Type B pancreatic cell (in vitro differentiated cells): ENCODE measurements at regions not wholly inside any gene's neighbourhood (a gene's known extent, or its start where the extent isn't known, plus 50 kb on each side); places are given as distances from the start of the nearest gene placed in this dataset.

Experiments
- DNase-seq: peaks from one replicate; pipeline ENCODE4 v3.0.0; 2021; ENCODE audit warnings: mixed read lengths; ENCODE audit not compliant: unreplicated experiment; ENCODE audit errors: extremely low spot score
- H3K27ac Mint-ChIP-seq: 2 replicates; pipeline ENCODE4 v1.8.0; 2021; ENCODE audit warnings: mild to moderate bottlenecking, mixed read lengths
- H3K27me3 Mint-ChIP-seq: 2 replicates; pipeline ENCODE4 v1.8.0; 2021; ENCODE audit warnings: mixed read lengths
- H3K36me3 Mint-ChIP-seq: 2 replicates; pipeline ENCODE4 v1.8.0; 2021; ENCODE audit warnings: mixed read lengths
- H3K4me1 Mint-ChIP-seq: one replicate; pipeline ENCODE4 v1.8.0; 2021; ENCODE audit warnings: mixed read lengths; ENCODE audit not compliant: unreplicated experiment
- H3K4me3 Mint-ChIP-seq: 2 replicates; pipeline ENCODE4 v1.8.0; 2021; ENCODE audit warnings: mild to moderate bottlenecking, mixed read lengths
- H3K9me3 Mint-ChIP-seq: 2 replicates; pipeline ENCODE4 v1.8.0; 2021; ENCODE audit warnings: mixed read lengths
- TF ChIP-seq, protein P1 (sequence below): fragments of 200-600 bp; sonication (generic); conservative IDR thresholded peaks from 2 replicates; pipeline ENCODE4 v1.5.0; 2021; ENCODE audit warnings: antibody characterized with exemption, mild to moderate bottlenecking

DNA sequence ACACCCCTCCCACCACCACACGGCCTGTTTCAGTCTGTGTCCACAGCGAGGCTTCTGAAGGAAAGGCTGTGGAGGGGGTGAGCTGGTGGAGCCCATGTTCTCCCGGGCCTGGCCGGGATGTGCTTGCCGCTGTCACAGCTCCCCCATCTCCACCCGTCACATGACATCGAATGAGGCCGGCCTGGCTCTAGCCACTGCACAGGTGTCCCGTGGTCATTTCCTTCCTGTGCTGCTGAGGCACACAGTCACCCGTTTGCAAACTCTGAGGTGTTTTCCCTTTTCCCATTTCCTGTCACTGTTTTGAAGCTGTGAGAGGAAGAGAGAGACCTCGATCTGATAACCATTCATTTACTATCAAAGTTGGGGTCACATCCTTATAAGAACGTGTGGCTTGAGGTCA, 55.7 kb upstream of the CLDN5 start:
- no peaks in the 10 kb centered on the region for H3K27me3 Mint-ChIP-seq
- no peak overlapping the region for H3K4me3 Mint-ChIP-seq

DNA sequence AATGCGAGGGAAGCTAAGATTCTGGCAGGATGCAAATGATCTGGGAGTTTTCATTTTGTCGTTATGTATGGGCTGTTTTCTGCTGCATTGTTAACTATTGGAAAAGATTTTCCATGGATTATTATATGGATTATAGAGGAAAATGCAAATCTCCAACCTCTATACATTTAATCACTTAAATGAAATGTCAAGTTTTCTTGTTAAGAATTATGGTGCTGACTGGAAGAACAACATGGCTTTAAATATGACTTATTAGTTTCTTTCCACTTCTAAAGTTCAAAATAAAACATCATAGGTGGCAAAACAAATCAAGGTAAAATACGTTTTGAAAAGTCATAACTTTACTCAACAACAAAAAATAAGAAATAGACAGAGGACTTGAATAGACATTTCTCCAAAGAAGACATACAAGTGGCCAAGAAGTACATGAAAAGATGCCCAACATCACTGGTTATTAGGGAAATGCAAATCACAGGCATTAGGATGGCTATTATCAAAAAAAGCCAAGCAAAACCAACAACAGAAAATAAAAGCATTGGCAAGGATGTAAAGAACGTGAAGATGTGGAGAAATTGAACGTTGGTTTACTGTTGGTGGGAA, 56.2 kb upstream of the CLDN5 start:
- H3K4me3 Mint-ChIP-seq, result no peak overlapping the region
- H3K4me1 Mint-ChIP-seq, result peaks cover 6% of the 10 kb centered on the region
- no peaks in the 10 kb centered on the region for H3K36me3 Mint-ChIP-seq
- TF ChIP-seq, protein P1, sequence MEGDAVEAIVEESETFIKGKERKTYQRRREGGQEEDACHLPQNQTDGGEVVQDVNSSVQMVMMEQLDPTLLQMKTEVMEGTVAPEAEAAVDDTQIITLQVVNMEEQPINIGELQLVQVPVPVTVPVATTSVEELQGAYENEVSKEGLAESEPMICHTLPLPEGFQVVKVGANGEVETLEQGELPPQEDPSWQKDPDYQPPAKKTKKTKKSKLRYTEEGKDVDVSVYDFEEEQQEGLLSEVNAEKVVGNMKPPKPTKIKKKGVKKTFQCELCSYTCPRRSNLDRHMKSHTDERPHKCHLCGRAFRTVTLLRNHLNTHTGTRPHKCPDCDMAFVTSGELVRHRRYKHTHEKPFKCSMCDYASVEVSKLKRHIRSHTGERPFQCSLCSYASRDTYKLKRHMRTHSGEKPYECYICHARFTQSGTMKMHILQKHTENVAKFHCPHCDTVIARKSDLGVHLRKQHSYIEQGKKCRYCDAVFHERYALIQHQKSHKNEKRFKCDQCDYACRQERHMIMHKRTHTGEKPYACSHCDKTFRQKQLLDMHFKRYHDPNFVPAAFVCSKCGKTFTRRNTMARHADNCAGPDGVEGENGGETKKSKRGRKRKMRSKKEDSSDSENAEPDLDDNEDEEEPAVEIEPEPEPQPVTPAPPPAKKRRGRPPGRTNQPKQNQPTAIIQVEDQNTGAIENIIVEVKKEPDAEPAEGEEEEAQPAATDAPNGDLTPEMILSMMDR, result no peak
- no peaks in the 10 kb centered on the region for H3K27me3 Mint-ChIP-seq
- DNase-seq, result no peak
- H3K9me3 Mint-ChIP-seq, result no peaks in the 10 kb centered on the region
- H3K27ac Mint-ChIP-seq, result no peak overlapping the region

More for the DNA sequence above, 55.7 kb upstream of the CLDN5 start:
- DNase-seq, result no peak
- TF ChIP-seq, protein P1, result no peak
- no peak overlapping the region for H3K27ac Mint-ChIP-seq
- peaks cover 6% of the 10 kb centered on the region for H3K4me1 Mint-ChIP-seq
- no peaks in the 10 kb centered on the region for H3K9me3 Mint-ChIP-seq
- no peaks in the 10 kb centered on the region for H3K36me3 Mint-ChIP-seq

- Mint-ChIP-seq H3K27ac (no peak overlapping the region), H3K9me3 (no peaks in the 10 kb centered on the region), H3K36me3 (no peaks in the 10 kb centered on the region), H3K4me3 (no peak overlapping the region), H3K4me1 (peaks cover 3% of the 10 kb centered on the region), H3K27me3 (no peaks in the 10 kb centered on the region)
- no peak for DNase-seq
- TF ChIP-seq, protein P1, result no peak
Observed at GRCh38 chr22:19582033-19582693, 58.0 kb upstream of the CLDN5 start.

DNA sequence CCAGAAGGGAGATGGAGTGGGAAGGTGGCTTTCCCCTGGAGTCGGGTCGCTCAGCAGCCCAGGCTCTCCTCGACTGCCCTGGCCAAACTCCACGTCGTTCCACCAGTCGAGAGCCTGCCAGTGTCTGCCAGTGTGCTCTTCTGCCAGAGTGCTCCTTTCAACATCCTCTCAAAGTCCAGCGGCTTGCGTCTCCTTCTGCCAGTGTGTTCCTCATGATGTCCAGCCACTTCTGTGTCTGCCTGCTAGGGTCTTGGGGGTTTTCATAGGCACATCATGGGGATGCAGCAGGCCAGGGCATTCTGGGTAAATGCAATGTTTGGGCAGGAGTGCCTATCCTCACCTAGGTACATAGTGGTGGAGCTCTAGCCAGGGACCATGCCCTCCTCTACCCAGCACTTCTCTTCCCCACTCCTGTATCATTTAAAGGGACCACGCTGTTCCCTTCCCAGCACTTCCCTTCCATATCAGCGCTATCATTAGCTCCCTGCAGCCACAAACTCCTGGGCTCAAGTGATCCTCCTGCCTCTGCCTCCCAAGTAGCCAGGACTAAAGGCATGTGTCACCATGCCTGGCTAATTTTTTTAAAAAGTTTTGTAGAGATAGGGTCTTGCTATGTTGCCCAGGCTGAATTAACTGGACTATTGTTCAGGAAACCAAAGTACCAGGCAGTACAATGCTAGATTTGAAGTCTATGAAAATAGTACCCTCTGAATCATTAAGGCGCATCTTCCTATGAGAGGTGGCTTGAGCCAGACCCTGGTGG, 62.9 kb upstream of the CLDN5 start:
- Mint-ChIP-seq H3K27ac (no peak overlapping the region), H3K36me3 (no peaks in the 10 kb centered on the region), H3K4me3 (no peak overlapping the region), H3K4me1 (no peaks in the 10 kb centered on the region), H3K9me3 (no peaks in the 10 kb centered on the region), H3K27me3 (peaks cover 5% of the 10 kb centered on the region)
- no peak for DNase-seq
- TF ChIP-seq, protein P1, result no peak

- Mint-ChIP-seq H3K4me3 (no peak overlapping the region), H3K27ac (no peak overlapping the region), H3K9me3 (no peaks in the 10 kb centered on the region), H3K27me3 (peaks cover 8% of the 10 kb centered on the region), H3K4me1 (no peaks in the 10 kb centered on the region), H3K36me3 (no peaks in the 10 kb centered on the region)
- no peak for DNase-seq
- TF ChIP-seq, protein P1, result no peak
Observed at GRCh38 chr22:19590696-19591095, 66.5 kb upstream of the CLDN5 start.
